HepG2 (cell line): ENCODE measurements at regions not wholly inside any gene's neighbourhood (a gene's known extent, or its start where the extent isn't known, plus 50 kb on each side); places are given as distances from the start of the nearest gene placed in this dataset.

Source experiments
- ATAC-seq: fragments of 200-7000 bp; cut with Tn5 transposase; 3 replicates; pipeline ENCODE4 v1.9.1; 2020; ENCODE audit warnings: mild to moderate bottlenecking, moderate library complexity
- BruUV-seq: library from RNA; stranded (reverse); fragments of 400-500 nt; replicated peaks from 2 replicates; lab custom pipeline; 2021; lab: Mats Ljungman, UMichigan
- CTCF ChIA-PET: fragments of 300-600 bp; formaldehyde crosslinking; extraction: SDS; loops from one replicate; lab custom pipeline; 2021; ENCODE audit warnings: low total read pairs, inconsistent platforms, low intra/inter-chr PET ratio; lab: Yijun Ruan, JAX
- POLR2A ChIA-PET: fragments of 350-600 bp; sonication (Branson Sonifier 250); formaldehyde crosslinking; loops from one replicate; lab custom pipeline; 2020; ENCODE audit warnings: antibody characterized with exemption, inconsistent platforms; lab: Yijun Ruan, JAX
- DNase-seq: peaks from one replicate; pipeline ENCODE4 v3.0.0-alpha.2; 2015; ENCODE audit warnings: low spot score
- FAIRE-seq: peaks from 3 replicates; lab custom pipeline; 2011; peaks lifted over from hg19 to GRCh38; lab: Jason Lieb, UNC
- H2AFZ ChIP-seq: one replicate; pipeline ENCODE4 v1.6.1; 2011; ENCODE audit warnings: low read length, inconsistent platforms
- H3K27ac ChIP-seq: fragments of 300-600 bp; 3 replicates; pipeline ENCODE4 v1.8.0; 2011; ENCODE audit warnings: mixed run types, mild to moderate bottlenecking, mixed read lengths, low read length, inconsistent platforms; ENCODE audit not compliant: insufficient read depth; ENCODE audit errors: extremely low read length
- H3K27me3 ChIP-seq, 2 experiments: fragments of 200-600 bp in 1 of 2; 2 replicates in 1 of 2; 3 replicates in 1 of 2; pipeline versions ENCODE4 v1.6.0 to v1.8.0; 2011; ENCODE audit warnings: low read length in 2 of 2, mild to moderate bottlenecking in 2 of 2, moderate library complexity in 2 of 2, inconsistent platforms in 1 of 2; ENCODE audit not compliant: insufficient read depth in 2 of 2, control insufficient read depth in 1 of 2
- H3K36me3 ChIP-seq, 2 experiments: fragments of 200-600 bp in 1 of 2; replicated peaks in 1 of 2; 2 replicates in 1 of 2; 3 replicates in 1 of 2; pipeline versions ENCODE4 v1.5.1 to v1.8.0; 2011; ENCODE audit warnings: low read length in 2 of 2, inconsistent platforms in 1 of 2; ENCODE audit not compliant: insufficient read depth in 2 of 2, control insufficient read depth in 1 of 2
- H3K4me1 ChIP-seq: 2 replicates; pipeline ENCODE4 v1.5.1; 2012; ENCODE audit warnings: low read length, inconsistent platforms; ENCODE audit not compliant: insufficient read depth
- H3K4me2 ChIP-seq: 2 replicates; pipeline ENCODE4 v1.6.0; 2011; ENCODE audit warnings: low read depth, low read length, inconsistent platforms
- H3K4me3 ChIP-seq, 3 experiments: fragments of 200-600 bp in 1 of 3; sonication (generic), shearing (Covaris generic) in 1 of 3; replicated peaks in 1 of 3; 2 replicates each; pipeline ENCODE4 v1.5.1; 2011 to 2016; ENCODE audit warnings: low read length in 3 of 3, inconsistent platforms in 2 of 3, low read depth in 2 of 3, mild to moderate bottlenecking in 2 of 3, control low read depth in 1 of 3, mixed read lengths in 1 of 3; ENCODE audit not compliant: insufficient read depth in 1 of 3
- H3K79me2 ChIP-seq: one replicate; pipeline ENCODE4 v1.6.1; 2011; ENCODE audit warnings: low read length, inconsistent platforms; ENCODE audit not compliant: insufficient read depth
- H3K9ac ChIP-seq: 2 replicates; pipeline ENCODE4 v1.6.0; 2011; ENCODE audit warnings: mild to moderate bottlenecking, low read depth, low read length, inconsistent platforms; ENCODE audit not compliant: insufficient read depth
- H3K9me3 ChIP-seq: 2 replicates; pipeline ENCODE4 v1.5.1; 2012; ENCODE audit warnings: mild to moderate bottlenecking, low read length
- H4K20me1 ChIP-seq: 2 replicates; pipeline ENCODE4 v1.6.0; 2011; ENCODE audit warnings: inconsistent platforms, mild to moderate bottlenecking, low read length, moderate library complexity; ENCODE audit not compliant: insufficient read depth
- AHR ChIP-seq: IDR thresholded peaks from 2 replicates; pipeline ENCODE4 v1.6.1; 2018; ENCODE audit warnings: missing genetic modification reagents, missing compliant biosample characterization
- ATF1 ChIP-seq: IDR thresholded peaks from 2 replicates; pipeline ENCODE4 v1.6.1; 2016; ENCODE audit warnings: mild to moderate bottlenecking, control low read depth
- CREB1 ChIP-seq, 2 experiments: fragments of 450-650 bp in 1 of 2; IDR thresholded peaks; 2 replicates each; pipeline ENCODE4 v1.6.1; 2016 to 2017; ENCODE audit warnings: control low read depth in 1 of 2, mild to moderate bottlenecking in 1 of 2, missing compliant biosample characterization in 1 of 2, missing genetic modification characterization in 1 of 2
- PREB ChIP-seq: sonication (generic); formaldehyde crosslinking; IDR thresholded peaks from 2 replicates; pipeline ENCODE4 v1.4.0; 2020; ENCODE audit warnings: missing genetic modification reagents
- RFX1 ChIP-seq: fragments of 450-650 bp; IDR thresholded peaks from 2 replicates; pipeline ENCODE4 v1.6.1; 2017
- RFXANK ChIP-seq: IDR thresholded peaks from 2 replicates; pipeline ENCODE4 v1.6.1; 2016
- SNAI1 ChIP-seq: sonication (generic); formaldehyde crosslinking; IDR thresholded peaks from 2 replicates; pipeline ENCODE4 v1.5.0; 2020; ENCODE audit warnings: mild to moderate bottlenecking, missing genetic modification reagents, borderline replicate concordance
- TBX3 ChIP-seq: fragments of 450-650 bp; IDR thresholded peaks from 2 replicates; pipeline ENCODE4 v1.6.1; 2017; ENCODE audit warnings: antibody characterized with exemption, mild to moderate bottlenecking, inconsistent platforms, borderline replicate concordance
- TEAD2 ChIP-seq: sonication (generic); formaldehyde crosslinking; IDR thresholded peaks from 2 replicates; pipeline ENCODE4 v1.9.0; 2021; ENCODE audit warnings: missing genetic modification reagents
- TOE1 ChIP-seq: sonication (generic); formaldehyde crosslinking; IDR thresholded peaks from 2 replicates; pipeline ENCODE4 v1.4.0; 2020; ENCODE audit warnings: mild to moderate bottlenecking, missing genetic modification reagents
- TSC22D2 ChIP-seq: sonication (generic); formaldehyde crosslinking; IDR thresholded peaks from 2 replicates; pipeline ENCODE4 v1.5.1; 2020; ENCODE audit warnings: missing genetic modification reagents, mild to moderate bottlenecking, borderline replicate concordance
- ZNF17 ChIP-seq: sonication (generic); formaldehyde crosslinking; IDR thresholded peaks from 2 replicates; pipeline ENCODE4 v1.5.0; 2020; ENCODE audit warnings: mild to moderate bottlenecking, missing genetic modification reagents
- ZNF367 ChIP-seq: sonication (generic); formaldehyde crosslinking; IDR thresholded peaks from 2 replicates; pipeline ENCODE4 v1.4.0; 2020; ENCODE audit warnings: missing genetic modification reagents, borderline replicate concordance
- ZNF496 ChIP-seq: sonication (generic); formaldehyde crosslinking; IDR thresholded peaks from 2 replicates; pipeline ENCODE4 v1.8.1; 2023; ENCODE audit warnings: mild to moderate bottlenecking, moderate library complexity, missing genetic modification reagents; ENCODE audit not compliant: insufficient replicate concordance
- WGBS: methylation state at CpG from one replicate; pipeline ENCODE4 v1.1.6; 2017; ENCODE audit warnings: low lambda C conversion rate; 5-methylcytosine and 5-hydroxymethylcytosine counted together
- in situ Hi-C: cut with HindIII; loops from 2 replicates; pipeline ENCODE4 v1.10.0; 2017; ENCODE audit warnings: low pct_unique_long_range_greater_than_20kb; ENCODE audit not compliant: extremely low pct_ligation_motif_present
- intact Hi-C: fragments of 100-400 bp; cut with micrococcal nuclease; formaldehyde crosslinking; loops from one replicate; pipeline ENCODE4 v1.10.0; 2022; ENCODE audit not compliant: unreplicated experiment

- Histone ChIP-seq H3K36me3 (no peaks in the 10 kb centered on the region), H3K4me2 (no peak overlapping the region), H3K9ac (no peak overlapping the region), H3K27me3 (no peaks in the 10 kb centered on the region), H3K4me3 (no peak overlapping the region), H3K27ac (no peak overlapping the region), H3K9me3 (no peaks in the 10 kb centered on the region), H2AFZ (no peak overlapping the region), H4K20me1 (no peaks in the 10 kb centered on the region), H3K4me1 (no peaks in the 10 kb centered on the region), H3K79me2 (no peaks in the 10 kb centered on the region)
- 68% methylated on average over 3 of the region's 3 CpGs for WGBS
- in situ Hi-C loops (no loop called here), intact Hi-C loops (no loop called here)
- no peak for FAIRE-seq
- no peak for DNase-seq
- CTCF ChIA-PET: no interaction called here
- ATAC-seq: no peak
- POLR2A ChIA-PET: no interaction called here
- no peak for TF ChIP-seq TEAD2 (CRISPR knock-in tag)
- no peak for TF ChIP-seq RFX1
- TF ChIP-seq ZNF496 (CRISPR knock-in tag): no peak
- TF ChIP-seq RFXANK (CRISPR knock-in tag): no peak
- TF ChIP-seq ZNF367 (CRISPR knock-in tag): no peak
- TF ChIP-seq ZNF17 (CRISPR knock-in tag): no peak
- TF ChIP-seq AHR: no peak
- no peak for TF ChIP-seq SNAI1 (CRISPR knock-in tag)
- TF ChIP-seq TSC22D2 (CRISPR knock-in tag): no peak
- BruUV-seq: no TSS peak
Observed at GRCh38 chr1:78226784-78227183, 181.0 kb downstream of the GIPC2 start.

GRCh38 chr1:78227705-78228635 is 182.2 kb downstream of the GIPC2 start:
- no peak for TF ChIP-seq CREB1 (IDR thresholded peaks at IDR 0.05)
- TF ChIP-seq CREB1 (CRISPR knock-in tag; IDR thresholded peaks at IDR 0.05): no peak
- no peak for TF ChIP-seq TOE1 (CRISPR knock-in tag)
- TF ChIP-seq ATF1 (CRISPR knock-in tag): no peak
- TF ChIP-seq TBX3: no peak
- TF ChIP-seq PREB (CRISPR knock-in tag): no peak
- H3K27ac ChIP-seq: no peak overlapping the region
- intact Hi-C loops: no loop called here
- WGBS: 51% methylated on average over 6 of the region's 6 CpGs
- no TSS peak for BruUV-seq
- no peak for DNase-seq
- no peak for ATAC-seq
- in situ Hi-C loops: no loop called here
- H3K36me3 ChIP-seq: no peaks in the 10 kb centered on the region
- no peaks in the 10 kb centered on the region for H3K9me3 ChIP-seq
- ChIA-PET POLR2A (no interaction called here), CTCF (no interaction called here)
- H3K9ac ChIP-seq: no peak overlapping the region
- H3K79me2 ChIP-seq: no peaks in the 10 kb centered on the region
- FAIRE-seq: no peak
- H3K4me3 ChIP-seq: no peak overlapping the region
- H3K4me1 ChIP-seq: no peaks in the 10 kb centered on the region
- H4K20me1 ChIP-seq: no peaks in the 10 kb centered on the region
- no peak overlapping the region for H3K4me2 ChIP-seq
- H3K27me3 ChIP-seq: no peaks in the 10 kb centered on the region
- no peak overlapping the region for H2AFZ ChIP-seq
